ENCODE measurements at regions not wholly inside any gene's neighbourhood (a gene's known extent, or its start where the extent isn't known, plus 50 kb on each side); places are given as distances from the start of the nearest gene placed in this dataset.

GRCh38 chr12:74988156-74988555 is 221.5 kb downstream of the KCNC2 start:
- no peak for DNase-seq (ENCODE audit: extremely low read depth, low read depth)
- TF ChIP-seq, protein P1, sequence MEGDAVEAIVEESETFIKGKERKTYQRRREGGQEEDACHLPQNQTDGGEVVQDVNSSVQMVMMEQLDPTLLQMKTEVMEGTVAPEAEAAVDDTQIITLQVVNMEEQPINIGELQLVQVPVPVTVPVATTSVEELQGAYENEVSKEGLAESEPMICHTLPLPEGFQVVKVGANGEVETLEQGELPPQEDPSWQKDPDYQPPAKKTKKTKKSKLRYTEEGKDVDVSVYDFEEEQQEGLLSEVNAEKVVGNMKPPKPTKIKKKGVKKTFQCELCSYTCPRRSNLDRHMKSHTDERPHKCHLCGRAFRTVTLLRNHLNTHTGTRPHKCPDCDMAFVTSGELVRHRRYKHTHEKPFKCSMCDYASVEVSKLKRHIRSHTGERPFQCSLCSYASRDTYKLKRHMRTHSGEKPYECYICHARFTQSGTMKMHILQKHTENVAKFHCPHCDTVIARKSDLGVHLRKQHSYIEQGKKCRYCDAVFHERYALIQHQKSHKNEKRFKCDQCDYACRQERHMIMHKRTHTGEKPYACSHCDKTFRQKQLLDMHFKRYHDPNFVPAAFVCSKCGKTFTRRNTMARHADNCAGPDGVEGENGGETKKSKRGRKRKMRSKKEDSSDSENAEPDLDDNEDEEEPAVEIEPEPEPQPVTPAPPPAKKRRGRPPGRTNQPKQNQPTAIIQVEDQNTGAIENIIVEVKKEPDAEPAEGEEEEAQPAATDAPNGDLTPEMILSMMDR (IDR thresholded peaks at IDR 0.05; ENCODE audit: low read depth, low read length) = no peak
